ENCODE measurements at regions not wholly inside any gene's neighbourhood (a gene's known extent, or its start where the extent isn't known, plus 50 kb on each side); places are given as distances from the start of the nearest gene placed in this dataset.

DNA sequence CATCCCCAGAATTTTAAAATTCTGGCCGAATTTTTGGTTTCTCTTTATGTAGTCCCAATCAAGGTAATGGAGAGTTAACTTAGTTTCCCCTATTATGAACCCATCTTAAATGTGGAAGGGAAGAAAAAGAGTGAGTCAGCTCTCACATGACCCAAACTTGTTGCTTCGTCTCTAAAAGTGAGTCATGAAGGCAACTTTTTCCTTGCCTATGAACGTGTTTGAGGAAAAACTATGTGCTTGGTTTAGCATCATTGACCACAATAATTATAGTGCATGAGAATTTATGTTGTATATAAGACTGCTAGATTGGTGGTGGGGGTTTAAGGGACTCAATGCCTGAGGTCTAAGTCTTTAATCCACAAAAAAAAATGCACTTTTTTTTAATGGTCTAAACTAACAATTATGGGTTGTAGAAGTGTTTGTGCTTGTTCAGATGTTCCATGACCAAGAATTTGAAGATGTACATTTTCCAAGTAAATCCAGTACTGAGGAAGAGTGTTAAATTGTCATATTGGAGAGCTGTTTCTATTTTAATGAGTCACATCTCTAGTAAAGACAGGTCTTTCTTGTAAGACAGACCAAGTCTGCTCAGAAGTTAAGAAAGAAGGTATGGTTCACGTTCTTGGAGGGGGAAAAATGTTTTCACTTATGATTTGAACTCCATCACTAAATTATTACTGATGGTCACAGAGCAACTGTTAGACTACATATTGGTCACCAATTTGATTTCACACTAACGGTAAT lies 409.9 kb upstream of the MARCKS start:
- no peak for FAIRE-seq

DNA sequence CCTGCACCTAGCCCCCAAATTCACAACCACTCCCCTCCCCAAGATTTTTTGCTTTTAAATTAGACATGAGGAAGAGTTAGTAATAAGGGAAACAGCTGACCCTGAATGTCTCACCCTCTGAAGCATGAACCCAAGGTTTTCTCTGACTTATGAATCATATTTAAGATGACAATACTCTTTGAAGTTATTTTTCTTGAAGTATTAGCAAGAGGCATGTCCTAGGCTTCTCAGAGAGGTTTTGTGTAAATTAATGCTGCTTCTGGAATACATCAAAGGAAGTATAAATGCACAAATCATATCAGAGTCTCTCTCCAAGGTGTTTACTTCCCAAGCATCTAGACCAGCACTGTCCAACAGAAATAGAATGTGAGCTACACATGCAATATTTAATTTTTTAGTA lies 408.1 kb upstream of the MARCKS start:
- no peak for FAIRE-seq

DNA sequence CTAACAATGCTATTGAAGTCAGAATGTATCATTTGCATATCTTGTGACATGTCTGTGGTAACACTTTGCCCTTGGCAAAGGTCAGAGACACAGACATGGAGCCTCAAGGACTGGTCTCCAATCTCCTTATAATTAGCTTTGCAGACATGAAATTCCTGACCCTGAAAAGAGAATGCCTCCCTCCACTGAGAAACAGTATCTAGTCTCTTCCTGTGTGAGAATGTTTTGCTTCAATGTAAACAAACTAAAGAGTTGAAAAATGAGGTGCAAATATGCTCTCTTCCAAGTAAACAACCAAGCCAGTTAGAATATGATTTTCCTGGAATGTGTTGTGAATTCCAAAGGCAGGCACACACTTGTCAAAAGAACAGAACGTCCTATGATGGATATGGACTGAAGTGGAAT lies 407.1 kb upstream of the MARCKS start:
- FAIRE-seq = no peak

DNA sequence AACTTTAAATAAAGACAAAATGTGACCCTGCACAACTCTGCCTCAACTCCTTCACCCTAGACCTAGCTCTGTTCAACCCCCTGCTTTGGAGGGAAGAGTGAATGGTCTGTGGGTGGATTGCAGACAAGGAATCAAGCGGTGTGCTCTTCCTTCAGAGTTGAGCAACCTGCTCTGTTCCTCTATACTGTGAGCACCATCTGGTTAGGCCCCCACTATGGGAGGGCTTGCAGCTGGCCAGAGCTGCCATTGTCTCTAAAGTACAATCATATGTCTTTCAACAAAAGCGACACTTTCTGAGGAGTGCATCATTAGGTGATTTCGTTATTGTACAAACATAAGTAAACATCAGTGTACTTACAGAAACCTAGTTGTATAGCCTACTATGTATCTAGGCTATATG lies 406.1 kb upstream of the MARCKS start:
- no peak for FAIRE-seq

DNA sequence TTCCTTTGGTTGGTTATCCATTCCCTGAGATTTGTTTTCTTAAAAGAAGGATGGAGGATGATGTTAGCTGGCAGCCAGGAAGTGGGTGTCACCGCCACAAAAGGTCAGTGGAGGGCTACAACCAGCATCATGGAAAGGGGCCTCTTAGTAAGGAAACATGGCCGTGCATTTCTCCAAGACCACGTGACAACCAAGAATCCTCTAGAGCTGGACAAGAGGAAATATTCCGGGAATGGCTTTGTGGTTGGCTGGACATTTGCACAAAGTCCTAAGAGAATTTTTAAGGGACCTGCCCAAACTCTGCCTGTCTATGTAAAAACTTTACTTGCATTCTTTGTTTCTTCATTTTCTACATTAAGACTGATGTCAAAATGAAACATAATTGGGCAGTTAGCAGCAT lies 399.9 kb upstream of the MARCKS start:
- FAIRE-seq = no peak

DNA sequence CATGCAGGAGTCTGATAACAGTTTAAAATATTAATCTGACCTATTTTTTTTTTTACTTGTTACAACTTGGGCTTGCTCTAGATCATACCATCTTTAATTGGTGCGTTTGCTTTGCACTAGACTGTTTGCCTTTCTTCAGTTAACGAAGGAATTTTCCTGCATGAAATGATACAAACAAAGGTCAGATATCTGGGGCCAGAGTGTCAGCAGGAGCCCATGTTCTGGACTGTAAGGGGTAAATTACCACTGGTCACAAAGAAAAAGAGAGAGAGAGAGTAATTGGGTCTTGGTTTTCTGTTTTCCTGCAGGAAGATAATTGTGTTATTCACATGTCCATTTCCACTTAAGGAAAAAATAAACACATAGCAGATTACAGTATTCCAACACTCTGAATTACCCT lies 399.4 kb upstream of the MARCKS start:
- no peak for FAIRE-seq

DNA sequence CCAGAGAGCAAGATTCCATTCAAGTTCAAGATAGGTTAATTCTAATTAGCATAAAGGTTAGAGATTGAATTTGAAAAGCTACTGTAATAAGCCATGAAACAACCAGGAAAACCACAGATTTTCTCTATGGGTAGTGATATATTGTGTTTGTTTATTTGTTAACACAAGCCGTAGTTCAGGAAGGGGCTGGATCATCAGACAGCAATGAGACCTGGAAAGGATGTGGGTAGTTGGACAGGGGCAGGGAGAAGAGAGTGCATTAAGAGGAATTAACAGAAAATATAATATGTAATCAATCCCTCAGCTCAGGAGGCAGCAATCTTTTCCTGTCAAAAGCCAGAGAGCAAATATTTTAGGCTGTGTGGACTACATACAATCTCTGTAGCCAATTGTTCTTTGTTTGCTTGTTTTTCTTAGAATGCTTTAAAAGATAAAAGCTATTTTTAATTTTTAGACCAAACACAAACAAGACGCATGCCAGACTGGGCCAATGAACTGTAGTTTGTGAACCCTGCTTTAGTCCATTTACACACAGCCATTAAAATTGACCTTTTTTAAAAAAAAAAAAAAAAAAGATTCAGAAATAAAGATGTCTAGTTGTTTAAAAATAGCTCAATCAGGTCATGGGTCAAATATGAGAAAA lies 398.7 kb upstream of the MARCKS start:
- no peak for FAIRE-seq

DNA sequence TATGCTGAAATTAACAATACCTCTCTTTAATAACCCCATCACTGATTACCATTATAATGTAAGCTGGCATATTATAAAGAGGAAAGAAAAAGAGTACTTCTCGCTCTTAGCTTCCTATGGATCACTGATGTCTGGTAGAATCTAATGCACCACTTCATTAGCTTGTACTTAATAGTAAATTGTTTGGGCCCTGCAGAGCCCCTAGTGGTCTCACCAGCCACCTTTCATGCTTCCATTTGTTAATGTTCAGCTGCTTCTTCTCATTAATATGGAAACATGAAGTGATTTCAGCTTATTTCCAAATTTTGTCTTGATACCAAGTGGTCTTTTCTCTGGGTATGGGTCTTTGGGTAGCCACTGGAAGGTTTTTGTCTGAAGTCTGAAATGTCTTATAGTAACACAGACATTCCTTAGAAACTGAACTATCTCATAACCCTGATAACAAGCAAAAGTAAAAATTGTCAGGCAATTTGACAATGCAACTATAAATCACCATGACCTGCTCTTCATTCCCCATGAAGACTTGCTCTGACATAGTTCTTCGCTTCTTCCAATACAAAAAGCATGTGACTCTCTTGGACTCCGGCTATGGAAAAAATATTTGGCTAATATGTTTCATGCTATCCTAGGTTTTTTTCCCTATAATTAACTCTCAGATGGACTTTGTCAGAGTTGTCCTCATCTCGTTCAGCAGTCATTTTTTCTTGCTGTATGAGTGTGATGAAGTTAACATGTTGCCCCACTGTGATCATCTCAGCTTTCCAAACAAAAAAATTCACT lies 395.8 kb upstream of the MARCKS start:
- FAIRE-seq = no peak

DNA sequence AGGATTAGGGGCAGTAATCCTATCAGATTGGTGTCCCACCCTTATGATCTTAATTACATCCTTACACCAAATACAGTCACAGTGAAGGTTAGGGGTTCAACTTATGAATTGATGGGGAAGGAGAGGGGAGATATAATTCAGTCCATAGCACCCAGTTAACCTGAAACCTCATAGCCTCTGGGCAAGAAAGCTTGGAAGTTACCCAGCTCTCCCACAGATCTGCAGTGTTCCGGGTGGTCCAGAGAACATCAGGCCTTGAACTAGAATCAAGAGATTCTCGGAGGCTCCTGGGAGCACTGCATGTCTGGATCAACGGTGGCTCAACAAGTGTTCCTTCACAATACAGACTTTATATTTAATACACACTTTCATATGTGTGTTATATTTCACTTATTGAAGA lies 392.6 kb upstream of the MARCKS start:
- FAIRE-seq = no peak

DNA sequence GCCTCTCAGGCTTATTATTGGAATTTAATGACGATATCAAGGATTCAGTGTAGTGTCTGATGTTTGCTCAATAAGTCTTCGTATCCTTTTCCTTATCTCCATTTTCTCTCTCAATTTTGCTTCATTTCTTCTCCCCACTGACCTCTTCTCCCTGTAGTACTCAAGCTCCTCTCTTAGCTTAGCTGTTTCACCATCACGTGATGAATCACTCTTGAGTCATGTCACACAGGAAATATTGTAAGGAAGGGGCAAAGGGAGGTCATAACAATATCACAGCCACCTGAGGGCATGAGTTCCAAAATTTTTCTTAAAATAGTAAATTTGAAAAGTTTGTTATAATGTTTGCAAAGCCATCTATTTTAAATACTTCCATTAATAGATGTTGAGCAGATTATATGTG lies 392.2 kb upstream of the MARCKS start:
- FAIRE-seq = no peak

DNA sequence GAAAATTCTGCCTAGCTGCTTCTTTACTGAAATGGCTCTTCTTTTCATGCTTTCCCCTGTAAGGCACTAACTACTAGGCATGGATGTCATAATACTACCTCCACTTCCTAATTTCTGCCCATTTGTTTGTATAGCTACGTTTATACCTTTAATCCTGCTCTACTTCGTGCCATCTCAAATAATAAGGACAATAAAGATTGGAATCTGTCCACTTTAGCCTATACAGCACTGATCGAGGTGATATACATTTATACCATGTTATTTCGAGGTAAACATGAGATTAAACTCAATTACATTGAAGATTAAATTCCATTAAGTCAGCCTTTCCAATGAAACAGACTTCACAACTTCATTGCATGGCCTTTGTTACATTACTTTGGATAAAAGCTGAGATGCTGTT lies 390.6 kb upstream of the MARCKS start:
- FAIRE-seq = no peak

DNA sequence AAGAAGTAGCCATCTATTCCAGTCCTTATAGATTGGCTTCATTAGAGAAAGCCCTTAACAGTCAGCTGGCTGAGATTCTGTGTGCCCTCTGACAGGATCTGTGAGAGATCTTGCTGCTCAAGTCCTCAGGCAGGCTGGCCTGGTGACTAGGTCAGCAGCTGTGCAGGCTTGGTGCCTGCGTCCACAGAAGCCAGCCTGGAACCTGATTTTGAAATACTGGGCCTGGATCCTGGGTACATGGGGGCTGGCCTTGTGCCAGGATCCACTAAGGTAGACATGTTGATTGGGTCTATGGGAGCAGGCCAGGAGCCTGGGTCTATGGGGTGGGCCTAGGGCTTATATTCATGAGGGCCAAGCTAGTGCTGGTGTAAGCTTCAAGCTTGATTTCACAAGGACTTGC lies 381.8 kb upstream of the MARCKS start:
- no peak for FAIRE-seq

DNA sequence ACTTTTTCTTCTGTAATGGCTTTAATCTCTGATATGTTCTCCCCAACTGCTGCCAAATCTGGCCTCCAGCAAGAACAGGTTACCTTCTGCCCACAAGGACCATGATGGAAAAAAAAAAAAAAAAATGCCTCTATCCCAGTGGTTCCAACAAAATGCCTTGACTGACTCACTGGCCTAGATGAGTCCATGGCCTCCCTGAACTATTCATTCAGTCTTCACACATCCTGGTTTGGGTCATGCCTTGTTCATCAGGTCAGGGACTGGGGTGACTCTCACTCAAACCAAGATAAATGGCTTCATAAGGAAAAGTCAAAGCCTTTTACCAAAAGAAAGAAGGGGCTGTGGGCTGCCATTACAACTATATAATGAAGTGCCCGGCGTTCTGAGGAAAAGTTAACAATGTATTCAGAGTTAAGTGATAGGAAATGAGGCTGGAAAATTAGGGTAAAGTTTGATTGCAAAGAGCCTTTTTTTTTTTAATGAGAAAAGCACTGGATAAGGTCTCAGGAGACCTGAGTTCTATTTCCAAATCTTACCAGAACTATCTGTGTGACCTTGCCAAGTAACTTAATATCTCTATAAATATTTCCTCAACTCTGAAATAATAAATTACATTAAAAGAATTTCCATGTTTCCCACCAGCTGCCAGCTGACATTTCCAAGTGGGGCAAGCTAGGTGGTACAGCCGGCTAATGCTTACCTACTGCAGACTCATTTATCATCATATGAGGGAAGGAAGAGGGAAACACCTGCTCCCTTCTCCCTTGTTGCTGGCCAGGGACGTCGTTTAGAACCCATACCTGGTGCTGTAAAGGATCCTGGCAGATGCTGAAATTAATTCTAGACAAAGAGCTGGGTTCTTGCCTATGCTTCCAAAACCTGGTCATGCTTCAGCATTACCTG lies 380.0 kb upstream of the MARCKS start:
- FAIRE-seq = no peak

DNA sequence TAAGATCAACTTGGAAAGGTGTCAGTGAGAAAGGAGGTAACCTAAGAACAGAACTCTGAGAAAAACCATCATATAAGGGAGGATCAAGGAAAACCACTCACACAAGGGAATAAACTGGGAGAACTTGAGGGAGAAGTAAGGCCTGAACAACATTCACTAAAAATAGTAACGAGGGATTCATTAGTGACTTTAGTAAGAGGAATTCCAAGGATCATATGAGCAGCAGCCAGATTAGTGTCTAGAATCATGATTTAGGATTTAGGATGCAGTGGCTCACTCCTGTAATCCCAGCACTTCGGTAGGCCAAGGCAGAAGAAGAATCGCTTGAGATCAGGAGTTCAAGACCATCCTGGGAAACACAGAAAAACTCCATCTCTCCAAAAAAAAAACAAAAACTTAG lies 376.5 kb upstream of the MARCKS start:
- FAIRE-seq = no peak

DNA sequence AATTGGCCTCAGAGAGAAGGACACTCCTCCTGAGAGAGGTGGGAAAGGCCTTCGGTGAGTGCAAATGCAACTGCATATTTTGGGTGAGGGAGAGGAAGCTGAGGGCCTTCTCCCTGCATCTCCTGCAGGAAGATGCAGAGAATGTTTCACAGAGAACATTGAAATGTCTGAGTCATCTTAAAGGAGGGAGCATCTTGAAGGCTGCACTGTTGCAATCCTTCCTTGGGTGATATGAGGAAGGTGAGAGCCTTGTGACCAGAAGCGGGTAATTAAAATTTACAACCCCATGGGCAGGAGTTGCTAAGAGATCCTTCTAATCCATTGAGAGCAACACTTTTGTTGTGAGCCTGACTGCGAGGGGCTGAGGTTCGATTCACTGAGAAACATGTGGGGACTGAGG lies 375.7 kb upstream of the MARCKS start:
- no peak for FAIRE-seq

DNA sequence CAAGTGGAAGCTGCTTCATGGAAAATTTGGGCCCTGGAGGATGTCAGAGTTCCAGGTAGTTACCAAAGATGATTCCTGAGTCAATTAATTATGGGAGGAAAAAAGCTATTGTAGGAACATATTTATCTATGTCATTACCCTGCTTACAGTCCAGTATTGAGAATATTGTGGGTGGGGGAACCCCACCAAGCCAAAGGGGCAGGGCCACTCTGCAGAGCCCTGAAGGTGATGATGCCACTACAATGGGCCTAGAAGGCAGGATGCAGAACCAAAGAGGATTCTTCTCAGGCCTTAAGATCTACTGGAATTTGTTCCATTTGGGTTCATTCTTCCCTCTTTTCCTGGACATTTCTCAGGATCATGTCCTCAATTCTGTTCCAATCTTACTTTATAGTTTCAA lies 375.2 kb upstream of the MARCKS start:
- no peak for FAIRE-seq

DNA sequence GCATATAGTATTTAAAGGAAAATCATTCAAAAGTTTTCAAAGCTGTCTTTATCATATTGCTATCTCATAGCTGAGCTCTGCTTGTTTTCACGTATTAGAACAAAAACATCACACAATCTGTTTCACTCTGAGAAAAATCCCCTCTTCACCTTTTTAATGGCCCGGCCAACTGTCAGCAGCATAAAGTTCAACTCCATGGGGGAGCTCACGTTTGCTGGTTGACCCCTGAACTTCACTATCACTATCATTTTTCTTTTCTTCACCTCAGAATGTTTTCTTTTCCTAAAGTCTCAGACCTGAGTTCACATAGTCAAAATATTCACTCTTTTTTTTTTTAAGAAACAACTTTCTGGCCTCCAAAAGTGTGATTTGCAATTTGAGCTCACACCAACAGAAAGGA lies 374.4 kb upstream of the MARCKS start:
- no peak for FAIRE-seq

DNA sequence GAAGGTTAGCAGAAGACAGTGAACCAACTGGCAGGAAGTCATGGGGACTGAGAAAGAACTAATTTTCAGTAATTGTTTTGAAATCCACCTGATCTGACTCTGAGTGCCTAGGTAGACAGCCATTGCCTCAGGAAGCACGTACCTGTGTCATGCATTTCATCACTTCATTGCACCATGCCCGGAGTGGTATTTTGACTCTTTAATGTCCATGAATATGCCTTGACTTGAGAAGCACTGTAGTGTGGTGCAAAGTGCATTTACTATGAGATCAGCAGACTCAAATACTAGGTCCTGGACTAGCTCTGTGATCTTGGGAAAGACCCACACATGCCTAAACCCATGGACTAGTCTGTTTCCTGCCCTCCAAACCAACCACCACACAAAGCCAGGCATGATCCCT lies 370.9 kb upstream of the MARCKS start:
- no peak for FAIRE-seq

DNA sequence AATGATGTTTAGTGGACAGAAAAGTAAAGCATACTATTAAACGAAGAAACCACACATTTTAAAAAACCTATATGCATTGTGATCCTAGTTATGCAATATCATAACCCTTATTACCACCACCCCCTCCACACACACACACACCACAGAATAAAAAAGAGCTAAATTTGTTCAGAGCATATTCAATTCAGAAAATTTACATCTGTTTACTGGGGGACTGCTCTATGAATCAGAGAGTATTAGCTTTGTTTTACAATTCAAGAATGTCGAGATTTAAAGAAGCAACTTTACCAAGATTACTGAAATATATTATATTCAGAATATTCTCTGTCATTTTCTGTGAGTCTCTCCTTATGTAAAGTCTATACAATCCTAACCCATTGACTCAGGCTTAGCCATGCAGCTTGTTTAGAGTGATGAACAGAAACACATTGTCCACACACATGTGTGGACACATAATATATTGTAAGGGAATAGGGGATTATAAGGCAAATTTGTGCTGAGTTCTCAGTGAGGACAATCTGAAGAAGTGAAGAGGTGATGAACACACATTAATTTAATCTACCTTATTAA lies 369.6 kb upstream of the MARCKS start:
- no peak for FAIRE-seq

DNA sequence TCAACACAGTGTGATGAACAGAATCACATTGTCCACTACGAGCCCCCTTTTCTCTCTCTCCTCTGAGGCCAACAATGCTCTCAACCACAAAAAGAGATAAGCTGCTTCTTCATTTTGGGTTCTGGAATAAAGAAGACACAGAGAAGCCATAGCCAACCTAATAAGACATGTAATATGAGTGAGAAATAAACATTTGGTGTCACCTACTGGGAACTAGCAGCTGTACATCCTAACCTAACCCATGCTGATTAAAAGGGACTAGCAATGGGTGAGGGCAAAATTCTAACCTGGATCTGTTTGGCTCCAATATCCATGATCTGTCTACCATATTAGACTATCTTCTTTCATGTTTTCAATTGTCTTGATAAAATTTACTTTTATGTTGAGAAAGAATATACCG lies 369.1 kb upstream of the MARCKS start:
- FAIRE-seq = no peak

DNA sequence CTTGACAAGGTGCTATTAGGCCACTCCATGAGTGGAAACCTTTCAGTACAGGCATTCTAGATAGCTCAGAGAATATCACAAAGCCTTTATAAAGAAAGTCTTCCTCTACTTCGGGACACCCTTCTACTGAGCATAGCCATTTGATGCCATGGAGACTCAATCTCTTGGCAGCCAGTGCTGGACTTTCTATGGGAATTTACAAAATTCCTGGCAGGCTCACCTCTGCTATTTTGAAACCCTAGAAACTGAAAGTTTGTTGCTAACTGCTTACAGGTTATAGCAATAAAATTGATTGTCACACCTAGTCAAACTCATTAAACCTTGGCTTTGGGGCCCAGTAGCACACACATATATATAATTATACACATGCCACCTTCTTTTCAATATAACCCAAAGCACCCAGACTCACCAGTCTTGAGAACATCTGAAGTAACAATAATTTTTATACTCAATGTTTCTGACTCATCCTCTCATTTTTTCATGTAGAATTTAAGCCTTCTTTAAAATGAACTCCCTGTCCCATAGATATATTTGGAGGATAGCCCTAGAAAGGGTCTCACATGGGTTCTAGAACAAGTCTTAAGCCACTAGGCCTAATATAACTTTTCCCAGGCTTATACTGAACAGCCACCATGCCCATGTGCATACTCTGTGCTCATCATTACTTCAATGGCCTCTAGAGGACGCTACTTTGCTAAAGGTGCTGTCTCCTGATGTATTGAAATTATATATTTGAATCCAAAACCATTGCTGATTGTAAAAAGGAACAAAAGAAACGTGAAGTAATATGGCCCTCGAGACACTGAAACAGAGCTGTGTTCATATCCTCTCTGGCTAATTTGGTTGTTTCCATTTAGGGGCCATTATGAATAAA lies 368.1 kb upstream of the MARCKS start:
- no peak for FAIRE-seq
